ENCODE measurements at regions not wholly inside any gene's neighbourhood (a gene's known extent, or its start where the extent isn't known, plus 50 kb on each side); places are given as distances from the start of the nearest gene placed in this dataset.

GRCh38 chr2:479490-480176 is 191.7 kb upstream of the ALKAL2 start:
- WGBS, 5 donors: 76 to 84% (median 79%) methylated on average over 13 of the region's 13 CpGs

GRCh38 chr2:479031-479430 is 191.1 kb upstream of the ALKAL2 start:
- 64 to 81% (median 72%) methylated on average over 11 of the region's 11 CpGs for WGBS, 5 donors
- no peaks in the 10 kb centered on the region for H3K36me3 ChIP-seq
- no peak overlapping the region for H3K4me3 ChIP-seq
- intact Hi-C loops (cut with DNase I; ENCODE audit: low total_unique reads): no loop called here
- TF ChIP-seq POLR2AphosphoS5 (IDR thresholded peaks at IDR 0.05) (no peak), POLR2A (IDR thresholded peaks at IDR 0.05) (no peak)
- TF ChIP-seq, protein P1, sequence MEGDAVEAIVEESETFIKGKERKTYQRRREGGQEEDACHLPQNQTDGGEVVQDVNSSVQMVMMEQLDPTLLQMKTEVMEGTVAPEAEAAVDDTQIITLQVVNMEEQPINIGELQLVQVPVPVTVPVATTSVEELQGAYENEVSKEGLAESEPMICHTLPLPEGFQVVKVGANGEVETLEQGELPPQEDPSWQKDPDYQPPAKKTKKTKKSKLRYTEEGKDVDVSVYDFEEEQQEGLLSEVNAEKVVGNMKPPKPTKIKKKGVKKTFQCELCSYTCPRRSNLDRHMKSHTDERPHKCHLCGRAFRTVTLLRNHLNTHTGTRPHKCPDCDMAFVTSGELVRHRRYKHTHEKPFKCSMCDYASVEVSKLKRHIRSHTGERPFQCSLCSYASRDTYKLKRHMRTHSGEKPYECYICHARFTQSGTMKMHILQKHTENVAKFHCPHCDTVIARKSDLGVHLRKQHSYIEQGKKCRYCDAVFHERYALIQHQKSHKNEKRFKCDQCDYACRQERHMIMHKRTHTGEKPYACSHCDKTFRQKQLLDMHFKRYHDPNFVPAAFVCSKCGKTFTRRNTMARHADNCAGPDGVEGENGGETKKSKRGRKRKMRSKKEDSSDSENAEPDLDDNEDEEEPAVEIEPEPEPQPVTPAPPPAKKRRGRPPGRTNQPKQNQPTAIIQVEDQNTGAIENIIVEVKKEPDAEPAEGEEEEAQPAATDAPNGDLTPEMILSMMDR (IDR thresholded peaks at IDR 0.05 in 8 of 11, conservative IDR thresholded peaks at IDR 0.05 in 3 of 11): no peak
- no peak overlapping the region for H3K27ac ChIP-seq
- DNase-seq: no peak
- H3K27me3 ChIP-seq (replicated peaks in 1 of 7): peaks cover 0 to 4% (median 0%) of the 10 kb centered on the region in 7 donors
- H3K4me1 ChIP-seq: no peaks in the 10 kb centered on the region
- H3K9me3 ChIP-seq: peaks cover 0 to 7% (median 0%) of the 10 kb centered on the region in 8 donors

More at GRCh38 chr2:479490-480176, 191.7 kb upstream of the ALKAL2 start:
- Histone ChIP-seq H3K27ac (no peak overlapping the region), H3K4me3 (no peak overlapping the region), H3K36me3 (no peaks in the 10 kb centered on the region), H3K9me3 (peaks cover 0 to 7% (median 0%) of the 10 kb centered on the region in 8 donors), H3K27me3 (replicated peaks in 1 of 7) (peaks cover 0 to 4% (median 0%) of the 10 kb centered on the region in 7 donors), H3K4me1 (no peaks in the 10 kb centered on the region)
- no peak for DNase-seq
- intact Hi-C loops (cut with DNase I; ENCODE audit: low total_unique reads): no loop called here
- TF ChIP-seq POLR2A (IDR thresholded peaks at IDR 0.05): no peak
- TF ChIP-seq, protein P1 (IDR thresholded peaks at IDR 0.05 in 8 of 11, conservative IDR thresholded peaks at IDR 0.05 in 3 of 11): no peak
- no peak for TF ChIP-seq POLR2AphosphoS5 (IDR thresholded peaks at IDR 0.05)

DNA sequence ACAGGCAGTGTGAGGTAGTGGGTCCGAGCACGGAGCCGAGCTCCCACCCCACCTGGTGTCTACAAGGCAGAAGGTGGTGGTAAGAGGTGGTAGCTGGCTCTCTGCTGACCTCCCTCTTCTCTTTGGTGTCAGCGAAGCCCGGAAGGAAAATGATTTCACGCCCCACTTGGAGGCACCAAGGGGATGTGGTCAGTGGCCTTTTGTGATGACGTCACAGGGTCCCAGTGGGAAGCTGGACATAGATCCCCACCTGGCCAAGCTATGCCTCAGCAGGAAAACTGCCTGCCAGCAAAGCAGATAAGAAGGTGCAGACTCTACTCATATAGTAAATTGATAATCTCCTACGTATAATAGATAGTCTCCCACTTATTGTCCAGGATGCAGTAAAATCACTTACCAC is 183.7 kb upstream of the ALKAL2 start:
- Histone ChIP-seq H3K9me3 (peaks cover 0 to 22% (median 13%) of the 10 kb centered on the region in 8 donors), H3K4me1 (peaks cover 3 to 18% (median 11%) of the 10 kb centered on the region in 6 donors), H3K27ac (no peak overlapping the region), H3K27me3 (replicated peaks in 1 of 7) (peaks cover 7 to 46% (median 26%) of the 10 kb centered on the region in 7 donors), H3K4me3 (no peak overlapping the region), H3K36me3 (no peaks in the 10 kb centered on the region)
- 75 to 95% (median 87%) methylated on average over 6 to 8 of the region's 8 CpGs for WGBS, 5 donors
- intact Hi-C loops (cut with DNase I; ENCODE audit: low total_unique reads): no loop called here
- no peak for DNase-seq
- TF ChIP-seq, protein P1 (IDR thresholded peaks at IDR 0.05 in 8 of 11, conservative IDR thresholded peaks at IDR 0.05 in 3 of 11): no peak
- no peak for TF ChIP-seq POLR2A (IDR thresholded peaks at IDR 0.05)
- no peak for TF ChIP-seq POLR2AphosphoS5 (IDR thresholded peaks at IDR 0.05)

GRCh38 chr2:469514-469913 is 181.6 kb upstream of the ALKAL2 start:
- intact Hi-C loops (cut with DNase I; ENCODE audit: low total_unique reads): no loop called here
- Histone ChIP-seq H3K9me3 (peaks cover 0 to 19% (median 13%) of the 10 kb centered on the region in 8 donors), H3K4me3 (no peak overlapping the region), H3K27me3 (replicated peaks in 1 of 7) (peaks cover 7 to 67% (median 27%) of the 10 kb centered on the region in 7 donors), H3K36me3 (no peaks in the 10 kb centered on the region), H3K4me1 (peaks cover 3 to 30% (median 11%) of the 10 kb centered on the region in 6 donors), H3K27ac (no peak overlapping the region)
- TF ChIP-seq, protein P1 (IDR thresholded peaks at IDR 0.05 in 8 of 11, conservative IDR thresholded peaks at IDR 0.05 in 3 of 11): no peak
- TF ChIP-seq POLR2A (IDR thresholded peaks at IDR 0.05): no peak
- TF ChIP-seq POLR2AphosphoS5 (IDR thresholded peaks at IDR 0.05): no peak
- DNase-seq: no peak
- WGBS, 5 donors: 89 to 95% (median 92%) methylated on average over 16 of the region's 16 CpGs

All from spleen (tissue), 11 donors.